Cardiac fibroblast (primary cell): ENCODE measurements at regions not wholly inside any gene's neighbourhood (a gene's known extent, or its start where the extent isn't known, plus 50 kb on each side); places are given as distances from the start of the nearest gene placed in this dataset.

Experiments
- DNase-seq, 2 donors: peaks; one replicate each; pipeline versions ENCODE4 v3.0.0 to v3.0.0-alpha.2; 2010; ENCODE audit warnings: low read depth in 2 of 2
- H3K4me3 ChIP-seq, 2 donors: replicated peaks in 1 of 2; 1 replicate in 1 of 2; 2 replicates in 1 of 2; pipeline ENCODE4 v1.5.1; 2011; ENCODE audit warnings: low read depth in 2 of 2, low read length in 2 of 2, mild to moderate bottlenecking in 2 of 2, moderate library complexity in 1 of 2
- TF ChIP-seq, protein P1 (sequence below): IDR thresholded peaks from one replicate; pipeline ENCODE4 v1.5.1; 2011; ENCODE audit warnings: low read depth, mild to moderate bottlenecking, low read length, inconsistent platforms

DNA sequence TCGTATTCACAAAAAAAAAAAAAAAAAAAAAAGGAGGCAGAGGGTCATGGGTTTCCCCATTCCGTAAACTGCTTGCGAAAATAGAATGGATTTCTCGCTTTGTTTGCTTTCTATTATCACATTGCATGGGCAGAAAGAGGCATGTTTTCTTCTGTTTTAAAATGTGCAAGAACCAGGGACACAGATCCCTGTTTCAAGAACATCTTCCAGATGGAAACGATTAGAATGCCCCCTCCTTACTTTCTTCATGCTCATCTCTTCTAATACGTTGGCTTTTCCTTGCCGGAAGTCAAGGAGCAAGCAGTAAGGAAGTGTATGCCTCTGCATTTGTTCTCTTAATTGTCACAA is 51.0 kb upstream of the ZNF516 start:
- TF ChIP-seq, protein P1, sequence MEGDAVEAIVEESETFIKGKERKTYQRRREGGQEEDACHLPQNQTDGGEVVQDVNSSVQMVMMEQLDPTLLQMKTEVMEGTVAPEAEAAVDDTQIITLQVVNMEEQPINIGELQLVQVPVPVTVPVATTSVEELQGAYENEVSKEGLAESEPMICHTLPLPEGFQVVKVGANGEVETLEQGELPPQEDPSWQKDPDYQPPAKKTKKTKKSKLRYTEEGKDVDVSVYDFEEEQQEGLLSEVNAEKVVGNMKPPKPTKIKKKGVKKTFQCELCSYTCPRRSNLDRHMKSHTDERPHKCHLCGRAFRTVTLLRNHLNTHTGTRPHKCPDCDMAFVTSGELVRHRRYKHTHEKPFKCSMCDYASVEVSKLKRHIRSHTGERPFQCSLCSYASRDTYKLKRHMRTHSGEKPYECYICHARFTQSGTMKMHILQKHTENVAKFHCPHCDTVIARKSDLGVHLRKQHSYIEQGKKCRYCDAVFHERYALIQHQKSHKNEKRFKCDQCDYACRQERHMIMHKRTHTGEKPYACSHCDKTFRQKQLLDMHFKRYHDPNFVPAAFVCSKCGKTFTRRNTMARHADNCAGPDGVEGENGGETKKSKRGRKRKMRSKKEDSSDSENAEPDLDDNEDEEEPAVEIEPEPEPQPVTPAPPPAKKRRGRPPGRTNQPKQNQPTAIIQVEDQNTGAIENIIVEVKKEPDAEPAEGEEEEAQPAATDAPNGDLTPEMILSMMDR, result no peak
- DNase-seq, result peak in 1 of 2 donors; percentile 24
- no peak overlapping the region for H3K4me3 ChIP-seq

DNA sequence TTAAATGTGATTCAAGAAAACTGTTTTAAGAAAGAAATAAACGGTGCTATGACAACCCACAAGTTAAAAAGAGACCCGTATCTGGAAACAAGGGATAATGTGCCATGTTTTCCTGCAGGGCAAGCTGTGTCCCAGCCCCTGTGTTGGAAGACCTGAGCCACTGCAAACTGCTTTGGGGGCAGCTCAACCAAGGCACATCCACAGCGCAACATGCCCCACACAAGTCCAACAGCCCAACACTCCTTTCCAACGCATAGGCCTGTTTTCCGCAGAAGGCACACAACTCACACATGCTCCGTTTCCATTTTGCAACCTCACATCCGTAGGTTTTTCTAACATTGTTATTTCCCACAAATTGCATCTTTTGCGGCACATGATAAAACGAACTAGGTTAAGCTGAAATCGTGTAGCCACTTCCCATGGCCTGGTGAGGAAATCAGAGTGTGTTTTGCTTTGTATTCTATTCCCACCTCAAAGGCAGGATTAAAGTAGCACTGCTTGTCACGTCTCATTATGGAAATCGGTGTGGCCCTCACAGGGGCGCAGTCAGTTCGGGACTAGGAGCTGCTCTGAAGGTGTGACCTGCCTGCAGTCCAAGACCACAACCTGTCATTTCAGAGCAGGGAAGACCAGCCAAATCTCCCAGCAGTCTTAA is 50.5 kb upstream of the ZNF516 start:
- H3K4me3 ChIP-seq, result no peak overlapping the region
- no peak for DNase-seq
- TF ChIP-seq, protein P1, result no peak

DNA sequence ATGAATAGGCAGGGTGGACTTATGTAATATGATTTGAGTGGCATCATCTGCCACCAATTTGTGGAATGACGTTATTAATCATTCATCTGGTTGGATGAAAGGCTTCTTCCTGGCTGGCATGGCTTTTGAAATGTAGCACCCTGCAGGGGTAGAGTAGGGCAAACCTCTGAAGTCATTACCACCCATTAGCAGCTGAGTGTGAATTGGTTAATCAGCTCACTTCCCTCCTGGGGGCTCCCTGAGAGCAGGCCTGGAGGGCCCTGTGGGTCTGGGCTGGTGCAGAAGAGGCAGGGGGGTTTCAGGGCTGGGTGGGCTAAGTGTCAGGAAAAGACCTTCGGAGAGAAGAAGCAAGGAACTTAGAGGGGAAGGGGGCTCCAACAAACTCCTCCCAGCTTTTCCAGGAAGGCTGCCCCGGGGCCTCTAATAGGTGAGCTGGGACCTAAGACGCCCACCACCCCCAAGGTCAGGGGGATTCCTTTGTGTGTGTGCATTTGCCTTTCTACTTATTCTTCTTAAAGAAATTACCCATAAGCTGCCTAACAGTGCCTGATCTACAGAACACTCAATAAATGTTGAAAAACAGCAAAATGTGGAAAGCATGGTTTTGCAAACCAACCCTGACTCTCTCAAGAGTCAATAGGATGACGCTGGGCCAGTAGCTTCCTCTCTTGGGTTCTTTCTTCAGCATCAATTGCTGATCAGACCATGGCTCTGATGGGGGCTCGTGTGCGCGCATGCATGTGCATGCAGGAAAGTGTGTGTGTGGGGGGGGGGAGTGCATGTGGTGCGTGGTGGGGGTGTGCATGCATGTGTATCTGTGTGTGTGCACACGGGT is 49.7 kb upstream of the ZNF516 start:
- H3K4me3 ChIP-seq, result no peak overlapping the region
- TF ChIP-seq, protein P1, result no peak
- no peak for DNase-seq
